ES-I3 (cell line): ENCODE measurements at regions not wholly inside any gene's neighbourhood (a gene's known extent, or its start where the extent isn't known, plus 50 kb on each side); places are given as distances from the start of the nearest gene placed in this dataset.

ENCODE experiments used
- H3K36me3 ChIP-seq: 2 replicates; pipeline ENCODE4 v1.6.1; 2013; ENCODE audit warnings: mild to moderate bottlenecking, low read length, control low read depth, moderate library complexity; ENCODE audit not compliant: insufficient read depth
- H3K4me1 ChIP-seq: 2 replicates; pipeline ENCODE4 v1.6.1; 2013; ENCODE audit warnings: mild to moderate bottlenecking, control low read depth, low read length; ENCODE audit not compliant: insufficient read depth
- H3K9ac ChIP-seq: 2 replicates; pipeline ENCODE4 v1.6.1; 2013; ENCODE audit warnings: low read depth, mild to moderate bottlenecking, low read length, moderate library complexity
- H3K9me3 ChIP-seq: 2 replicates; pipeline ENCODE4 v1.6.1; 2013; ENCODE audit warnings: mild to moderate bottlenecking, low read length, moderate library complexity; ENCODE audit not compliant: control insufficient read depth, insufficient read depth

DNA sequence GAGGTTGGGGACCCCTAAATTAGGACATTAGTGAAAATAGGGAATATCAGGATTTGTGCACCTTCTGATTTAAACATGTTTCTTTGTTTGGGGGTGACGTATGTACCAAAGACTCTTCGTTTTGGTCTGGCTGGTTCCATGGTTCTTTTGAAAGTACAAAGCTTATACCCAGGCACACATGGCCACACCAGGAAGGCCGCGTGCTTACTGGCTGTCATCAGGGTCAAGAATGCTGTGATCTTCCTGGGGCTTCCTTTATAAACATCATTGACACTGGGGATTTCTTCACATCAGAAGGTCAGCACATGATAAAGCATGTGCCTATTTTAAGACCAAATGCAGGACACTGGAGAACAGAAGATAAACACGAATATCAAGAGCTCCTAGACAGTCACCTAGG, 230.6 kb upstream of the ID2 start:
- no peak overlapping the region for H3K9ac ChIP-seq
- no peaks in the 10 kb centered on the region for H3K9me3 ChIP-seq
- H3K36me3 ChIP-seq, result no peaks in the 10 kb centered on the region
- H3K4me1 ChIP-seq, result no peaks in the 10 kb centered on the region

DNA sequence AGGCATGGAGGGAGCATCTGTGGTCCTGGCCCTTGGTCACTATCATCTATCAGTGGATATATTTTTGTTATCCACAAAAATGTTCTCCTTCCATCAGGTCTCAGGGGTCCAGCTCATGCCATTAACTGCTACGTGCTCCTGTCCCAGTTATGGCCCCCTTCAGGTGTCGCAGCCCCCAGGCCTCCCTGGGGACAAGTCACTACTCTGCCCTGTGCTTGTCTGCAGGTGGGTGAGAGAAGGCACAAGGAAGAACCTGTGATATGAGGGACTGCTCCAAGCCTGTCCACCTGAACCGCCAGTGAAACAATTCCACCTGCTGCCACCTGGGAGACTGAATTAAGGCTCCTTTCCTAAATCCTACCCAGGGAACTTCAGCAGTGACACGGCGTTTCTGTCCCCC, 229.6 kb upstream of the ID2 start:
- Histone ChIP-seq H3K9ac (no peak overlapping the region), H3K9me3 (no peaks in the 10 kb centered on the region), H3K36me3 (no peaks in the 10 kb centered on the region), H3K4me1 (no peaks in the 10 kb centered on the region)

DNA sequence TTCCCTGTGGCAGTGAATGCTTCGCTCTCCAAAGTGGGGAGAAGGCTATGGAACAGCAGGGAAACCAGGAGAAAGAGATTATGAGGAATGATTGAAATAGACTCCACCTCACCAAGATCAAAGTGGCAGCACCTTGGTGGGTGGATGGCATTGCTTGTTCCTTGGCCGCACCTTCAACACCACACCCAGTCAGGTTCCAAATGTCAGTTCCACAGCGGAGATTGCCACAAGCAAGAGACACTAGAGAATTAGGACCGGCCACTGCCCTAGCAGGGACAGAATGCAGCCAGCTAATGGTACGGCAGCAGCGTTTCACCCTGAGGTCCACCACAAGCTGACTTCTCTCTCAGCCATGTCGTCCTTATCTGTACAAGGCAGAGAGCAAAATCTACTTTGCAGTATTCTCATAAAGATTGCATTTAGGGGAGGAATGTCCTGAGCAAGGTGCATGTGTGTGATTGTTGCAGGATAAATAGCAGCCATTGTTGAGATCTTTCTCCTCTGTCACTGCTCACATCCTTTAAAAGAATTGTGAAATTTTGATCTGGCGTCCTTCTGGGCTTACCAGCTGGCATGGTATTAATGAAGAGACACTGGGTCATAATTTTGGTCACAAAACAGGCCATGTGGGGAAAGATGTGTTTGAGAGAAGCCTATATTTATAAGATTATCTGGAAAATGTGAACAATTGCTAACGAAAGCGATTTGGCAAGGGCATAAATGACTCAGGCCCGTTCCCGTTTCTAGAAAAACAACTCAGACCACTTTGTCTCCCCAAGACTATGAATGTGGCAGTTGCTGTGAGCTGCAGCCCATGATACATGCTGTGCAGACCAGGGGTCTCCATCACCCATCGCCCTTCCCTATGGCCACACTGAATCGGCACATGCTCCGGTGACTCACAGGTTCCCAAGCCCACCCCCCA, 228.6 kb upstream of the ID2 start:
- no peaks in the 10 kb centered on the region for H3K4me1 ChIP-seq
- no peaks in the 10 kb centered on the region for H3K9me3 ChIP-seq
- H3K36me3 ChIP-seq, result no peaks in the 10 kb centered on the region
- H3K9ac ChIP-seq, result no peak overlapping the region

DNA sequence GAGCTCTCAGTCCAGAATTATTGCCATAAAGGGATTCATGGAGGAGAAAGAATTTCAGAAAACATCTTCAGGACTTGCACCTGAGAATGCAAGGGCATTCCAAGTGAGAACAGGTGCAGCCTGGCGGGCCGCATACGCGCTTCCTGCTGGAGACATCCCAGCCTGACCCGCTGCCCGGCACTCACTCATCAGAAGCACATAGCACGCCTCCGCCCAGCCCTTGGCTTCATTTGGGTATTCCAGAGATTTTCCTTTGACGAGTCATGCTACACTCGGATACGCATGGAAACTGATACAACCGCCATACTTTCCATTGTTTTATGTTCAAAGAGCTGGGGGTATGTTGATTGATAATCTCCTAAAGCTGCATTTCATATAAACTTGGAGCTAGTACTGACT, 228.0 kb upstream of the ID2 start:
- Histone ChIP-seq H3K36me3 (no peaks in the 10 kb centered on the region), H3K9ac (no peak overlapping the region), H3K9me3 (no peaks in the 10 kb centered on the region), H3K4me1 (no peaks in the 10 kb centered on the region)

DNA sequence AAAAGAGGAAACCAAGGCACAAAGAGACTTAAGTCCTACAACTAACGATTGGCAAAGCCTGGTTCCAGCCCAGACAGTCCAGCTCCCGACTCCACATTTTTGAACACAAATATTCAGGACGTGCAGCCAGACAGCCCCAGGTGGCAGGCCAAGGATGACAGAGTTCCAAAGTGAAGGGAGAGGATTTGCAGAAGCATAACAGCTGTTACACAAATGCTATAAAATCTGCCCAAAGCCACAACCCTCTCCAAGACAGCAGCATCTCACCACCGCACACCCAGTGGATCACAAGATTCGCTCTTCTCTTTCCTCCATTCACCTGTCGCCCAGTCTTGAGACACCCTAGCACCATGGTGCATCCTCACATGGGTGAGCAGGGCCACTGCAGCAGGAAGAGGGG, 227.1 kb upstream of the ID2 start:
- Histone ChIP-seq H3K4me1 (no peaks in the 10 kb centered on the region), H3K9ac (no peak overlapping the region), H3K9me3 (no peaks in the 10 kb centered on the region), H3K36me3 (no peaks in the 10 kb centered on the region)

DNA sequence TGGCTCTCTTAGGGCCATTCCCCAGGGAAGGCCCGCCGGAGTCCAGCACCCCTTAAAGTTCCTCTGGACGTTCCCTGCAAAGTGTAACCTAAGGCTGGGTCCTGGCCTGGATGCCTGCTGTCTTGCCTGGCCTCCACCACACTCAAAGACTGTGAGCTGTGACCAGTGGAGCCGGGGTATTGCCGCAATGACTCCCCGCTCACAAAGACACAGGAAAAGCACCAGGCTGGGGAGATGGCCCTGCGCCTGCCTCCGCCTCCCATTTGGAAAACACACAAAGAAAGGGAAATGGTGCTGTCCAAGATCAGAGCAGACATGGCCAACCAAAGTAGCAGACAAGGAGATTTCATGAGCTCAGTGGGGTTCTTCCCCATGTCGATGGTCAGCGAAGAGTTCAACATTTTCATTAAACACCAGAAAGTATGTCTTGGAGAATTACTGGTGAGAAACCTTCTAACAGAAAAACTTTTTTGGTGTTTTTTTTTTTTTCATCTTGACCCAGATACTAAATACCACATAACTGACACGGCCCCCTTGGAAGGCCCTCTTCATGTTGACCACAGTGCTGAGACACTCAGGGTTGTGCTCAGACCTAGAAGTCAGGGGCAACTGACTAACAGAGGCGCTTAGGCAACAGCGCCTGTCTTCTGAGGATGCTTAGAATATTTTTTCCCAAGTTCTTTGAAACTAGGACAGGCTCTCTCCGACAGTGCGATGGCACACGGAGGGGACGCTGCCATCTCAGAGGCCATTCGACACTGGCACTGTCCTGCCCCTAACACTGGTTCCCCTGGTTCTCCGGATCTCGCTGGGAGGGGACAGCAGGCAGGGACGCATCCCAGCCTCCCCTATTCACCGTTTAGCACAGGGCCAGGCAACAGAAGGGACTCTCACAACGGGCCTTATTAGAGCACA, 226.4 kb upstream of the ID2 start:
- Histone ChIP-seq H3K9me3 (no peaks in the 10 kb centered on the region), H3K36me3 (no peaks in the 10 kb centered on the region), H3K4me1 (no peaks in the 10 kb centered on the region), H3K9ac (no peak overlapping the region)

DNA sequence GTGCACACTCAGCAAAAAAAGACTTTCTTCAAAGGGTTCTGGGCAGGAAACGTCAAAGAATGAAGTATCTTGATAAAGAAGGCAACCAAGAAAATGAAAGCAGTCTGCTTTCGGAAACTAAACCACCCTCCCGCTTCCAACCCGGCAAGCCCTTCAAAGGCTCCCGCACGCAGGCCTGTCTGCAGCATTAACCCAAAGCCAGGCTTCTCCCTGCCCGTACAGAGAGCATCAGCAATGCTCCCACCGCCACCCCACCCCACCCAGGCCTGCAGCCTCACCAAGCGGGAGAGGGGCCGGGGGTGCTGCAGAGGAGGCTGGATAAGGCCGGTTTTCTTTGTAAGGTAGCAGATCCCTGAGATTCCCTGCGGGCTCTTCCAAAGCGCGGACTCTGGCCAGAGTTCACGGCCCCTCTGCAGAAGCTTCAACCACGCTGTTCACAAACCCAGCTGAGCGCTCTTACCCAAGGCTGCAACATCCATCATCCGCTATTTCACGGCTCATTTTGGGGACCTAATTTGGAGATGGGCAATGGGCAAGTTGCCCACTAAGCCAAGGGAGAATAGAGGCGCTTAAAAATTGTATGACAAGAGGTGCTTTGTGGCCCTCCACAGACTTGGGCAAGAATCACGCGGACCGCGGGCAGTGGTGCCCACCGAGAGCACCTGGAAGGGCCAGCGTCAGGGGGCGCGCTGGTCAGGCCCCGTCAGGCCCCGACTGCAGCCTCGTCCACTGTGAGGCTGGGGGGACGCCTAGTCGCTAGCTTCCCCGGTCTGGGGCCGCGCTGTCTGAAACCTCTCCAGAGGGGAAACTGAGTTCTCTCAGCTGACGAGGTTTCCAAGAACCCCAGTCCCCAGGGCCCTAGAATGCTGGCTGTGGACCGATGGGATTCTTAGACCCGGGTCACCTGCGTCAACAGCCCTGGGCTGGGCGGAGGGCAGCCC, 225.4 kb upstream of the ID2 start:
- H3K9ac ChIP-seq, result no peak overlapping the region; the same call in 1 of the 2 replicates
- H3K9me3 ChIP-seq, result no peaks in the 10 kb centered on the region
- H3K4me1 ChIP-seq, result no peaks in the 10 kb centered on the region
- H3K36me3 ChIP-seq, result no peaks in the 10 kb centered on the region

DNA sequence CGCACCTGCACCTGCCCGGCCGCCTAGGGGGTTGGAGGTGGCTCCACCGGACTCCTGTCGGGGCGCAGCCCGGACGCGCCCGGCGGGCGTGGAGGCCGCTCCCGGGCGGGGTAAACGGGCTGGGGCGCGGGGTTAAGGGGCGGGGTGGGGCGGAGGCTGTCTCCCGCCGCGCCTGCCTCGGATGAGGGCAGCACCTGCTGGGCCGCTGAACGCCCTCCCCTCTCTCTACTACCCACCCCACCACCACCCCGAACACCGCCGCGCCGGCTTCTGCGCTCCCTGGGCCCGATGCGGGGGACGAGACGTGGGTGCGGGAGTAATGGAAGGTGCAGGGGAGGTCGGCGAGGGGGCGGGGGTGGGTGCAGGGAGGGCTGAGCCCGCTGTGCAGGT, 224.8 kb upstream of the ID2 start:
- Histone ChIP-seq H3K36me3 (no peaks in the 10 kb centered on the region), H3K9ac (peak overlapping the region; percentile 32; the same call in 1 of the 2 replicates), H3K4me1 (no peaks in the 10 kb centered on the region), H3K9me3 (no peaks in the 10 kb centered on the region)

DNA sequence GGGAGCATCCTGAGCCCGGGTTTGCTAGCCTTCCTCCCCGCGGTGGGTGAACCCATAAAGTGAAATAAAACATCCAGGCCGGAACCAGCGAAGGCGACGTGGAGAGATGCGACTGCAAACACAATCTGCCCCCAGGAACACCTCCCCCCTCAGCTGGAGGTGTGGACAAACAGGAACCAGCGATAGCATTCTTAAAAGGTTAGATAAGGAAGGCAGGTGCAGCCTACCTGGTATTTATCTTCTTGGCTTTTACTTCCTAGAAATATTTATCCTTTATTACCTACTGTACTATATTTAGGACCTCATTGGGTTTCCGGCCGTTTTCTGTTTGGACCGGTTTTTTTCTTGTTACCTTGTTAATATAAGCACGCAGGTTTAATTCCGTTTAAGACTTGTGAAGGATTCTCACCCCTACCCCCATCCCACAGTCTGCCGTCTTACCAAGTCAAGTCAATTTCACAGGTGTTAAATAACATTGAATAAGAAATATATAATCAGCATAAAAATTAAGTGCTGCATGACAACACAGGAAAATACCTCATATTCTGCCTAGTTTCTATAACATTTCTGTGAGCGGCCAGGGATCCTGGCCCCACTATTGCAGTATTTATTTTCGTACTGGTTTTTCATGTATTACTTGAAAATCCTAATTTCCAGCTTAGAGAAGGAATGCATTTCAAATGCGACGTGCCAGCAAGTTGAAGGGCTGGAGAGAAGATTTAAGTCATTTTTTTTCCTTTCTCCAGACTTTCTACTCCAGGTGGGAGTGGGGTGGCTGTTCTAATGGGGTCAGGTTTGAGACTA, 224.0 kb upstream of the ID2 start:
- peak overlapping the region; percentile 32; the same call in 1 of the 2 replicates for H3K9ac ChIP-seq
- no peaks in the 10 kb centered on the region for H3K4me1 ChIP-seq
- H3K36me3 ChIP-seq, result no peaks in the 10 kb centered on the region
- H3K9me3 ChIP-seq, result no peaks in the 10 kb centered on the region

DNA sequence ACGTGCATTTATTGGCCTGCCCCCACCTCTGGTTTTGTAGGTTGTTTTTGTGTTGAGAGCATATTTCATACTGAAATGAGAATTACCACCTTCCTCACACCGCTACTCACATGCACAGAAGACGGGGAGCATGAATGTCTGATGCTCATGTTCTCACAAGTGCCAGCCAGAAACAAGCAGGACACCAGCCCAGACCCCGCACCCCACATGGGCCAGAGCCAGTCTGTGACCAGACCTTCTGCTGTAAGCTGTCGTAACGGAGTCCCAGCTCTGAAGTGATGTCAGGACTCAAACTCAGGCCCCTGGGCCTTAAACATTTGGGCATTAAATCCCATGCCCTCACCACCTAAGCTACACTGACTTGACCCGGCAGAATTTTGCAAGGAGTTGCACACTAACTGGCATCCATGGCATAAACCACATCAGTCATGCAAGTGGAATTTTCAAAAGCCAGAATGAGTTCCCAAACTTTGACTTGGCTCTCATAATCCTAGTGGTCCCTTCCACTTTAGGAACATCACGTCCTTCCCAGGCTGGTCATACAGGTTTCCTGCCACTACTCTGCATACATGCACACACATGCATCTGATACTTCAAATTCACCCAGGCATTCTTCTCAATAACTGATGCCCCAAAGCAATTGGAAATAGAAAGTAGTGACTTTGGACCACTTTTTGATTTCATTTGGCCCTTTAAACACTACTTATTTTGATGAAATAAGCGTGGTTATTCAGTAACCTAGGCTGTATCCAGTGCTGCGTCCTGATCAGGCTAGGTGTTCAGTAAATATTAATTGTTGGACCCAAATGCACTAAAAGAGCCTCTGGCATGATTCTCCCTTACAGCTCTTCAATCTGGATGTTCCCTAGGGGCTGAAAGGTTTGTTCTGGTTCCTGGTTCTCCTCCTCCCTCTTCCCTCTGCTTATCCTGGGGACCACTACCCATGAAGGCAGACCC, 223.1 kb upstream of the ID2 start:
- H3K9ac ChIP-seq, result no peak overlapping the region
- H3K4me1 ChIP-seq, result no peaks in the 10 kb centered on the region
- H3K9me3 ChIP-seq, result no peaks in the 10 kb centered on the region
- H3K36me3 ChIP-seq, result no peaks in the 10 kb centered on the region

DNA sequence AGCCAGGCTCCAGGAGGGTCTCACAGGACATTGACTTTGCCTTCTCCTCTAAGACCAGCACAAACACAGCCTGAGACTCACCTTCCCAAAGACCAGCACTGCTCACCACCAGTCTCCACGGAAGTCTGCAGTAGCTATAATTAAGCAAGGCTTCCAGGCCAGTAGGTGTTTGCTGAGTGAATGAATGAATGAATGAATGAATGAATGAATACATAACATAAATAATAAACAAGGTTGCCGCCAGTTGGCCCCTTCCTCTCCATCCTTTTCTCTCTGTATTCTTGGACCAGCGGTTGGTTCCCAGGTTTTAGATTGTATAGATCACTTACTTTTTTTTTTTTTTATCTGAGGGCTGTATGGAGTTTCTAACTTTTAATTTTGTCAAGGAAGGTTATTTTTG, 222.4 kb upstream of the ID2 start:
- no peaks in the 10 kb centered on the region for H3K4me1 ChIP-seq
- H3K9ac ChIP-seq, result no peak overlapping the region
- no peaks in the 10 kb centered on the region for H3K36me3 ChIP-seq
- H3K9me3 ChIP-seq, result no peaks in the 10 kb centered on the region

DNA sequence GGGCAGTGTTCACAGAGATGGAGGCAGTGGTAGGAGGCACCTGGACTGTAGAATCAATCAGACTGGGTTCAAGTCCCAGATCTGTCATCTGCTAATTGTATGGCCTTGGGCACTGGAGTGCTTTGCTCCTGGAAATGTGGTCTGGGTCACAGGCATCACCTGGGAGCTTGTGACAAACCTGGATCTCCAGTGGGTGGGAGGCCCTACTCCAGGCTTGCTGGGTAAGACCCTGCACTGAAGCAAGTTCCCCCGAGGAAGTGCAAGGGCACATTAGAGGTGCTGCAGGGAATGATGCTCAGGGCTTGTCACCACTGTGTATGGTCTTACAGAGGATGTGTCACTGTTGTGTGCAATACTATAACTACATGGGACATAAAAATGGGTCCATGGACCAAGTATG, 220.5 kb upstream of the ID2 start:
- Histone ChIP-seq H3K4me1 (no peaks in the 10 kb centered on the region), H3K36me3 (no peaks in the 10 kb centered on the region), H3K9me3 (no peaks in the 10 kb centered on the region), H3K9ac (no peak overlapping the region)
